AG09309 (cell line): ENCODE measurements at regions not wholly inside any gene's neighbourhood (a gene's known extent, or its start where the extent isn't known, plus 50 kb on each side); places are given as distances from the start of the nearest gene placed in this dataset.

Source experiments
- DNase-seq: peaks from one replicate; pipeline ENCODE4 v3.0.0-alpha.2; 2010; ENCODE audit warnings: low read depth
- H3K4me3 ChIP-seq: 2 replicates; pipeline ENCODE4 v1.5.1; 2011; ENCODE audit warnings: mild to moderate bottlenecking, low read depth, low read length, moderate library complexity; ENCODE audit not compliant: control insufficient read depth
- TF ChIP-seq, protein P1 (sequence below): IDR thresholded peaks from 2 replicates; pipeline ENCODE4 v1.5.1; 2011; ENCODE audit warnings: mild to moderate bottlenecking, low read depth, low read length, inconsistent platforms; ENCODE audit not compliant: insufficient read depth, control insufficient read depth; ENCODE audit errors: missing control alignments

DNA sequence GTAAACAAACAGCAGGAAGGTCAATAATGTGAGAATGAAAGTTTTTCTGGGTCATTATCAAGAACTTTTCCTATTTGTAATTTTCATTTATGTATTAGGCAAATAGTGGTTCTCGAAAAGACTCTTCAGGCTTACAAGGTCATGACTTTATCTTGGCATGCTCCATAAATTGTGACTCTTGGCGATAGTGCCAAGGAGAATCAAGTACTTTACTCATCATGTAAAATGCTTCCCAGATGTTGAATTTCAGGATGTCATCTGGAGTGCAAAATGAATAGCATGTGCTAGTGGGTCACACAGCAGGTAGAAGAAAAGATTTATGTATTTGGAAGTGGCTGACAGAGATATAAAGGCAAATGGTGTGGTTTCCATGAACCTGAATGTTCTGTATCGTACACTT lies 1492.7 kb upstream of the PCDH20 start:
- no peak overlapping the region for H3K4me3 ChIP-seq
- DNase-seq, result no peak
- TF ChIP-seq, protein P1, sequence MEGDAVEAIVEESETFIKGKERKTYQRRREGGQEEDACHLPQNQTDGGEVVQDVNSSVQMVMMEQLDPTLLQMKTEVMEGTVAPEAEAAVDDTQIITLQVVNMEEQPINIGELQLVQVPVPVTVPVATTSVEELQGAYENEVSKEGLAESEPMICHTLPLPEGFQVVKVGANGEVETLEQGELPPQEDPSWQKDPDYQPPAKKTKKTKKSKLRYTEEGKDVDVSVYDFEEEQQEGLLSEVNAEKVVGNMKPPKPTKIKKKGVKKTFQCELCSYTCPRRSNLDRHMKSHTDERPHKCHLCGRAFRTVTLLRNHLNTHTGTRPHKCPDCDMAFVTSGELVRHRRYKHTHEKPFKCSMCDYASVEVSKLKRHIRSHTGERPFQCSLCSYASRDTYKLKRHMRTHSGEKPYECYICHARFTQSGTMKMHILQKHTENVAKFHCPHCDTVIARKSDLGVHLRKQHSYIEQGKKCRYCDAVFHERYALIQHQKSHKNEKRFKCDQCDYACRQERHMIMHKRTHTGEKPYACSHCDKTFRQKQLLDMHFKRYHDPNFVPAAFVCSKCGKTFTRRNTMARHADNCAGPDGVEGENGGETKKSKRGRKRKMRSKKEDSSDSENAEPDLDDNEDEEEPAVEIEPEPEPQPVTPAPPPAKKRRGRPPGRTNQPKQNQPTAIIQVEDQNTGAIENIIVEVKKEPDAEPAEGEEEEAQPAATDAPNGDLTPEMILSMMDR, result no peak

DNA sequence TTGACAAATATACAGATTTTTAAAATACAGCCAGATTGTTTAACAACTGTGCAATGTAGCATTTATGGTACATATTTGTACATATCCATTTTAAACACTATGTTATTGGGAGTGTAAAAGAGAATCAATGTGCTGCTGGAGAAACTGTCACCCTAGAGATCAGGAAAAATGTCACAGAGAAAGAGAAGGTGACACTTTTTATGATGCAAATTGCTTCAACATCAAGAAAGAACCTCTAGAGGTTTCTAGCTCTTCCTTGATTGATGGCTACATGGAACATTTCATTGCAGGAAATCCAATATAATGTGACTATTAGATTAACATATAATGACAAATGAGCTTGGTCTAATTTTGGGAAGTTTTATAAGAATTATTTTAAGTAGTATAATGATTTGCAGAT lies 1491.2 kb upstream of the PCDH20 start:
- no peak for DNase-seq
- TF ChIP-seq, protein P1, result no peak
- H3K4me3 ChIP-seq, result no peak overlapping the region

DNA sequence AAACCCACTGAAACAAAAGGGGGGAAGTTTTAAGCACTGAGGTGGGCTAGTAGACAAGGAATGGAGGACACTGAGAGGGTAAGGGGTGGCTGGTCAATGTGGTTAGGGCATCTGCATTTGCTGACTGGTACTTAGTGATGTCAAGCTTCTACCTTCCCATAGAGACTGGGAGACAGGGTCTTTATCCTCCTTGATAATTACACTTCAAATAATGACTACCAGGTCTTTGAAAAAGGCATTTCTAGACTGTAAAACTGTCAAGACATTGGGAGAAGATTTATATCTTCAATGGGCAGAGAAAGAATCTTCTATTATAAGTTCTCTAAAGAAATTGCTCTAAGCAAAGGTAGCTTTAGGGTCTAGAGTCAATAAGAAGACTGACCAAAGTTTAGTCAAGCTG lies 1490.8 kb upstream of the PCDH20 start:
- no peak overlapping the region for H3K4me3 ChIP-seq
- DNase-seq, result no peak
- TF ChIP-seq, protein P1, result no peak

DNA sequence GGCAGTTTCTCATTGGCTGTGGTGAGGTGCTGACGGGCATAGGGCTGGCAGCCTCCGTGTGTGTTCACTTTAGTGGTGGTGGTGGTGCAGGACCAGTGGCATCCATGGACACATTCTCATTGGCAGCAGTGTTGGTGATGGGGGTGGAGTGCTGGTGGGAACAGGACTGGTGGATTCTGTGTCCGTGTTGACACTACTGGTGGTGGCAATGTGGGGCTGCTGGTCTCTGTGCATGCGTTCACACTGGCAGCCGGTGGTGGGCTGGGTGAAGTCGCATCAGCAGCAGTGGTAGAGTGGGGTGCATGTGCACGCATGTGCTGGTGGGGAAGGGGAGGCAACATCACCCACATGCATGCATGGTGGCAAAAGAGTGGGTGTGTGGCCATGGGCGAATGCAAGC lies 1471.4 kb upstream of the PCDH20 start:
- no peak overlapping the region for H3K4me3 ChIP-seq
- DNase-seq, result no peak
- TF ChIP-seq, protein P1, result no peak

DNA sequence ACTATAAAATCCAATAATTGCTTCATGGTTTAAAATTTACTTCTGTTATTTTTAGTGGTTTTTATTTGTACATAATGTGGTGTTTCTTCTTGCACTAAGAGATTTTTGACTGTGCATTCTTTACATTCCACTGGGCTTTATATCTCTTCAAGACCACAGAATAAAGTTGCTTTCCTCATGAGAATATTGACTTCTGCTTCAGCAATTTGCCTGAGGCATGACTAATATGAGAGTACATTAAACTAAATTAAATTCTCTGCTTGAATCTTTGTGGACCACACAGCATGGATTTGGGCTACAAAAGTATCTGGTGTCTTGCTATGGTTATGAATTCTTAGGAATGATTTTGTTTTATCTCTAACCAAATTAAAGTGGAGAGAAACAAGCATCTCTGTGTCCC lies 1463.4 kb upstream of the PCDH20 start:
- TF ChIP-seq, protein P1, result no peak

DNA sequence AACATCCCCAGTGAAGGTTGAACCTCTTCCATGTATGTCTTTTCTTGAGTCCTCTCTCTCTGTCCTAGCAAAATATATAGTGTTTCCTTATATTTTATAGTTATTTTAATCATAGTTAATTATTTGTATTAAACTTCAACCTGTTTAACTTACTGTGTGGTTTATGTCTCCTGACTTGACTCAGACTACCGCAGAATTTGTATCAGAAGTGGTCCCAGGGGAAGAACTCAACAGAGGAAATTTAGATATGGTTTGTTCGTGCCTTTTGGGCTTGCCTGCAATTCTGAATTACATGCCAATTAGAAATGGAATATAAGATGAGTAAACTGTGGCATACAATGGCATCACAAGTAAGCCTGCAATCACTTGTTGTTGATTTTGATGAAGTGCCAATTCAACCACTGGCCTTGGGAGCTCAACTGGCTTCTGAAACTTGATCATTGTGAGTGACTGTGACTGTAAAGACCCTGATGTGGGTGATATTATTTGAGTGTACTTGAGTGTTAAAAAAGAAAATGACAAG lies 1459.5 kb upstream of the PCDH20 start:
- DNase-seq, result no peak
- H3K4me3 ChIP-seq, result no peak overlapping the region
- TF ChIP-seq, protein P1, result no peak

More for the DNA sequence above, 1463.4 kb upstream of the PCDH20 start:
- no peak overlapping the region for H3K4me3 ChIP-seq
- DNase-seq, result no peak

DNA sequence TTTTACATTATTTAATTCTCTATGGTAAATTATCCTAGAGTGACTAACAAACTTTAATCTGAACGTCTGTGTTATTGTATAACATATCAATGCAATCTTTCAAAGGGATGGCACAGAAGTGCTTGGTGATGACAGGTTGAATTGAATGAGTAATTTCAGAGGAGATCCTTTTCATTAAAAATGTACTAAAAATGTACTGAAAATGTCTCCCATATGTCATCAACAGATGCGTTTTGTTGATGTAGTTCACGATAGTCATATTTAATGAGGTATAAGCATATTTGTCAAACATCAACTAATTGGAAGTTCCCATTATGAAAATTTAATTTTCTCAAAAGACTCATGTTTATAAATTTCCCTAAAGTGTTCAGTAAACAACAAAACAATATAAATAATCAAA lies 1434.7 kb upstream of the PCDH20 start:
- TF ChIP-seq, protein P1, result no peak
- DNase-seq, result no peak
- H3K4me3 ChIP-seq, result no peak overlapping the region
